ENCODE measurements at regions not wholly inside any gene's neighbourhood (a gene's known extent, or its start where the extent isn't known, plus 50 kb on each side); places are given as distances from the start of the nearest gene placed in this dataset.

DNA sequence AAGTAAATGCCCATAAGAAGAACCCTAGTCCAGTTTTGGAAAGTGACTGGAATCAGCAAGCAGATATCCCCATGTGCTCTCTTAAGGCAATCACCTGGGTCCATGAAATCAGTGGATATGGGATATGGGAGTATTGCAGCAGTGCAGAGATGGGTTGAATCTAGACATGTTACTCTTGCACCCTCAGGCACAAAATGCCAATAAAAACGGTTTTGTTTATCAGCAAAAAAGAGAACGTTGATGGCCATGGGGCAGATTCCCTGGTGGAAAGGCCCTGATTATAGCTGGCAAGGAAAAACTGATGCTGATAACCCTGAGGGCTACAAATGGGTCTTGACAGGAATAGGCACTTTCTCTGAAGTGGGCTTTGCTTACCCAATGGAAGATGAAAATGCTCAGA is 380.2 kb upstream of the SEMA6D start:
- no peaks in the 10 kb centered on the region for H3K27me3 ChIP-seq (ENCODE audit: insufficient read depth, low read depth, severe bottlenecking)
- no peak for DNase-seq
- TF ChIP-seq, protein P1, sequence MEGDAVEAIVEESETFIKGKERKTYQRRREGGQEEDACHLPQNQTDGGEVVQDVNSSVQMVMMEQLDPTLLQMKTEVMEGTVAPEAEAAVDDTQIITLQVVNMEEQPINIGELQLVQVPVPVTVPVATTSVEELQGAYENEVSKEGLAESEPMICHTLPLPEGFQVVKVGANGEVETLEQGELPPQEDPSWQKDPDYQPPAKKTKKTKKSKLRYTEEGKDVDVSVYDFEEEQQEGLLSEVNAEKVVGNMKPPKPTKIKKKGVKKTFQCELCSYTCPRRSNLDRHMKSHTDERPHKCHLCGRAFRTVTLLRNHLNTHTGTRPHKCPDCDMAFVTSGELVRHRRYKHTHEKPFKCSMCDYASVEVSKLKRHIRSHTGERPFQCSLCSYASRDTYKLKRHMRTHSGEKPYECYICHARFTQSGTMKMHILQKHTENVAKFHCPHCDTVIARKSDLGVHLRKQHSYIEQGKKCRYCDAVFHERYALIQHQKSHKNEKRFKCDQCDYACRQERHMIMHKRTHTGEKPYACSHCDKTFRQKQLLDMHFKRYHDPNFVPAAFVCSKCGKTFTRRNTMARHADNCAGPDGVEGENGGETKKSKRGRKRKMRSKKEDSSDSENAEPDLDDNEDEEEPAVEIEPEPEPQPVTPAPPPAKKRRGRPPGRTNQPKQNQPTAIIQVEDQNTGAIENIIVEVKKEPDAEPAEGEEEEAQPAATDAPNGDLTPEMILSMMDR (IDR thresholded peaks at IDR 0.05; ENCODE audit: low read depth, low read length), result no peak

DNA sequence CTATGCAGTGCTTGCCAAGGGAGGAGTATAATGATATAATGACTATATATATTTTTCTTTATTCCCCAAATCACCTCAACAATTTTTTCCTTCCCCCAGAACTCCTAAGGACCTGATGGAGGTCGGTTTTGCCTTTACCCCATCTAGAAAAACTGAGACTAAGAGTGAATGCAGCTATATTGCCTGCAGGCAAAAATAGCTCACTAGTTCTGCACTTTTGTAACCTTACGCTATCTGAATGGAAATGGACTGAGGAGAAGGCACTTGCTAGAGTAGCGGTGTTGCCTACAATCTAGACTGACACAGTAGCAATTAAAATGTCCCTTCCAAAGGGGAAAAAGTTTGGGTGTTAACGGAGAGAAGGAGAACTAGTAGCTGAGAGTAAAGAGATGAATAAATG is 379.5 kb upstream of the SEMA6D start:
- H3K9me3 ChIP-seq (ENCODE audit: severe bottlenecking), result no peaks in the 10 kb centered on the region
- TF ChIP-seq, protein P1 (IDR thresholded peaks at IDR 0.05; ENCODE audit: low read depth, low read length), result no peak
- H3K4me3 ChIP-seq (ENCODE audit: low read depth, low read length), result no peak overlapping the region
- no peaks in the 10 kb centered on the region for H3K36me3 ChIP-seq
- no peak for DNase-seq
- no peak overlapping the region for H3K27ac ChIP-seq
- no peaks in the 10 kb centered on the region for H3K27me3 ChIP-seq (ENCODE audit: insufficient read depth, low read depth, severe bottlenecking)

More for the DNA sequence above, 380.2 kb upstream of the SEMA6D start:
- Histone ChIP-seq H3K9me3 (ENCODE audit: severe bottlenecking) (no peaks in the 10 kb centered on the region), H3K4me3 (ENCODE audit: low read depth, low read length) (no peak overlapping the region), H3K36me3 (no peaks in the 10 kb centered on the region), H3K27ac (no peak overlapping the region)

DNA sequence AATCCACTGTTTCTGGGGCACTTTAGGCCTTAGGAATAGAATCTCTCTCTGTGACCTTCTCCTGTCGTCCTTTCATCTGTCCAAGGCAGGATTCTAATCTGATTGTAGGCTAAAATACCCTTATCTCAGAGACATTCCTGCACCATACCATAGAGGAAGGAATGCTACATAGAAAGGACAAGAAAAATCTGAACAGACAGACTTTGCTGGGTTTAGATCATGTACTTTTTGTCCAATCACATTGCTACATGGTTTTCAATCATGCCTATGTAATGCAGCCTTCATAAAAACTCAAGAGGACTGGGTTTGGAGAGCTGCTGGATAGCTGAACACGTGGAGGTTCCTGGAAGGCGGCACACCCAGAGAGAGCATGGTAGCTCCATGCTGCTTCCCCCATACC is 378.5 kb upstream of the SEMA6D start:
- Histone ChIP-seq H3K36me3 (no peaks in the 10 kb centered on the region), H3K27me3 (ENCODE audit: insufficient read depth, low read depth, severe bottlenecking) (no peaks in the 10 kb centered on the region), H3K9me3 (ENCODE audit: severe bottlenecking) (no peaks in the 10 kb centered on the region), H3K27ac (no peak overlapping the region), H3K4me3 (ENCODE audit: low read depth, low read length) (no peak overlapping the region)
- no peak for DNase-seq
- TF ChIP-seq, protein P1 (IDR thresholded peaks at IDR 0.05; ENCODE audit: low read depth, low read length), result no peak

DNA sequence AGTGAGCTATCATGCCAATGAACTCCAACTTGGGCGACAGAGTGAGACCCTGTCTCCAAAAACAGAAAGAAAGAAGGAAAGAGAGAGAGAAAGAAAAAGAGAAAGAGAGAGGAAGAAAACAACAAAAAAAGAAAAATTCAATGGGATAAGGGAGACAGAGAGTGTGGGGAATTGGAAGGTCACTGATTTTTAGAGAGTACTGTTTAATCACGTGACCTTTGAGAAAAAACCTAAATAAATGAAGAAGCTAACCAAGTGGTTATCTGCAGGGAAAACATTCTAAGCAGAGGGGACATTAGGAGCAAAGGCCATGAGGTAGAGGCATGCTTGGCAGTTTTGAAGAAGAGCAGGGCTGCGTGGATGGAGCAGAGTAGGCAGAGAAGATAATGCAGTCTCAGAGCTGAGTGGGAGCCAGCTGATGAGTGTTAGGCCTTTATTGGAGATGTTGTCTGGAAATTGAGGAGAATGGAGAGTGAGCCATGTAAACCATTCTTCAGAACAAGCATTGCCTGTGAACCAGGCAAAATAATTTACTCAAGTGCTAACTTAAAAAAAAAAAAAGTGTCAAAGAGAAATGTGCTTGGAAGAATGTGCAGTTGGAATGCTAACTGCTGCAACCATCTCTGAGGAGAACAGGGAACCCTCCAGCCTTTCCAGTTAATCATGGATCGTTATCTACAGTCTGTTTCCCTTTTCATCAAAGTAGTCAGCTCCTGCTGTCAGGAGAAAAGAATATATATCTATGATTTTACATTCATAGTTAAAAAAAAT is 377.3 kb upstream of the SEMA6D start:
- TF ChIP-seq, protein P1 (IDR thresholded peaks at IDR 0.05; ENCODE audit: low read depth, low read length), result no peak
- DNase-seq, result no peak
- no peaks in the 10 kb centered on the region for H3K27me3 ChIP-seq (ENCODE audit: insufficient read depth, low read depth, severe bottlenecking)
- no peak overlapping the region for H3K4me3 ChIP-seq (ENCODE audit: low read depth, low read length)
- H3K36me3 ChIP-seq, result no peaks in the 10 kb centered on the region
- no peaks in the 10 kb centered on the region for H3K9me3 ChIP-seq (ENCODE audit: severe bottlenecking)
- no peak overlapping the region for H3K27ac ChIP-seq

DNA sequence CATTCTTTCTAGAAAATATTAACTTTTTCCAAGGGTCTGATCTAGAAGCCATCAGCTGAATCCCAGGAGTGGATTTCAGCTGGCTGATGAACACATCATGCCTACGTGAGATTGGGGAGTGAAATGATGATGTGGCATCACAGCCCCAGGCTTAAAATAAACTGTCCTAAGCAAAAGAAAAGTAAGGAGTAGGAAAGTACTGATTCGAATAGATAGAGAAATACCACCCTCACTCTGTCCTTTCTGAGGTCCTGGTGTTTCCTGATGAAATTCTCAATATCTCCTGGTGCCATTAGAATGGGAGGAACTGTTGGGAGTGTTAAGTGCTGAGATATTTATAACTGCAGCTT is 376.8 kb upstream of the SEMA6D start:
- no peaks in the 10 kb centered on the region for H3K9me3 ChIP-seq (ENCODE audit: severe bottlenecking)
- no peak overlapping the region for H3K27ac ChIP-seq
- no peaks in the 10 kb centered on the region for H3K27me3 ChIP-seq (ENCODE audit: insufficient read depth, low read depth, severe bottlenecking)
- no peaks in the 10 kb centered on the region for H3K36me3 ChIP-seq
- TF ChIP-seq, protein P1 (IDR thresholded peaks at IDR 0.05; ENCODE audit: low read depth, low read length), result no peak
- no peak overlapping the region for H3K4me3 ChIP-seq (ENCODE audit: low read depth, low read length)
- no peak for DNase-seq

DNA sequence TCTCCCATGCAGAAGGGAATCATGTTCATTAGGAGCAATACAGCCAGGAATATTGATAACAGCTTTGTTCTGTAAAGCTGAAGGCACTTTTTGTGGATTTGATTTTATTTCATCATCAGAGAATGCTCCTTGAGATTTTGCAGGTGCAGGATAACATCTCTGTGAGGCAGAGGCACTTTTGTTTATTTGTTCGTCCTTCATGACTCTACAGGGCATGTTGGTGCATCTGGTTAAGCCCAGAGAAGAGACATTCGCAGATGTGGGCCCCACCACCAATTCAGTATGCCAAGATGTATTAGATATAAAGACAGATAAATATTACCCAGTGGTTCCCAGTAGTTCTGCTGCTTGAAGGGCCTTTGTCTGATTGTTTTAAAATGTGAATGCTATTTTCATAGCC is 368.1 kb upstream of the SEMA6D start:
- Histone ChIP-seq H3K27ac (no peak overlapping the region), H3K4me3 (ENCODE audit: low read depth, low read length) (no peak overlapping the region), H3K9me3 (ENCODE audit: severe bottlenecking) (no peaks in the 10 kb centered on the region), H3K36me3 (no peaks in the 10 kb centered on the region), H3K27me3 (ENCODE audit: insufficient read depth, low read depth, severe bottlenecking) (no peaks in the 10 kb centered on the region)
- TF ChIP-seq, protein P1 (IDR thresholded peaks at IDR 0.05; ENCODE audit: low read depth, low read length), result no peak
- DNase-seq, result no peak

Measured in WERI-Rb-1 (cell line).